ELF-1 (cell line): ENCODE measurements at regions not wholly inside any gene's neighbourhood (a gene's known extent, or its start where the extent isn't known, plus 50 kb on each side); places are given as distances from the start of the nearest gene placed in this dataset.
"Not testable (repeated sequence)": the region's sequence is repeated elsewhere in the genome, so short reads cannot be mapped to it uniquely, and the experiment has no call there.

Source experiments
- DNase-seq: peaks from one replicate; pipeline ENCODE4 v3.0.0-alpha.2; 2016; ENCODE audit warnings: low read depth, low spot score

DNA sequence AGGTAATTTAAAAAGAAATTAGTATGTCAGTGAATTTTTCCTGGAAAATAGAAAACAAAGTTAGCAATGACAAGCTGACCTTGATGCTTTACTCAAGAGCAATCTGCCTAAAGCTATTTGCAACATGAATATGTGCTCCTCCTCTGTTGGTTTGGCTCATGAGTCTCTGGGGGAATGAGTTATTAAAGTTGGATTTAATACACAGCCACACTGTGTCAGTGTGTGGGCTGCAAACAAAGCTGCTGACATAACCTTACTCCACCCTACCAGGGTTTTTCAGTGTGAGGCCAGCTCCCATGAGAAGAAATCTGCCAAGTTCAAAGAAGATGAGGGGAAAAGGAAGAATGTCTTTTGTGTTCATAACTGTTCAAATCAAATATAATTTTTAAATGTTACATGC is 280.5 kb downstream of the TLL1 start:
- no peak for DNase-seq

DNA sequence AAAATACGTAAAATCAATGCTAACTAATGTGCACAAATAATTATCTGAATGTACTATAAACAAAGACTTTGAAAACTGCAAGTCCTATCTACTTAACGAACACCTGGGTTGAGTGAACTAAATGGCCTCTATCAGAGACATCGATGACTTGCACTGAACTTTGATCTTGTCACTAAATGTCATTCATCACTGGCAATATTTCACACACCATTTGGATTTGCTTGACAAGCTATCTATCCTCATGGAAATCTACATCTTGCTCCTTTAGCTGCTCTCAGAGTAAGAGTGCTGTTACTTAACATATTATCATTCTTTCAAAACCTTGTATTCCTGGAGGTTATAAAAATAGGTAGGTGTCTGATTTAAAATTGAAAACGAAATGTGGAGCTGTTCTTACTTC is 289.3 kb downstream of the TLL1 start:
- no peak for DNase-seq

DNA sequence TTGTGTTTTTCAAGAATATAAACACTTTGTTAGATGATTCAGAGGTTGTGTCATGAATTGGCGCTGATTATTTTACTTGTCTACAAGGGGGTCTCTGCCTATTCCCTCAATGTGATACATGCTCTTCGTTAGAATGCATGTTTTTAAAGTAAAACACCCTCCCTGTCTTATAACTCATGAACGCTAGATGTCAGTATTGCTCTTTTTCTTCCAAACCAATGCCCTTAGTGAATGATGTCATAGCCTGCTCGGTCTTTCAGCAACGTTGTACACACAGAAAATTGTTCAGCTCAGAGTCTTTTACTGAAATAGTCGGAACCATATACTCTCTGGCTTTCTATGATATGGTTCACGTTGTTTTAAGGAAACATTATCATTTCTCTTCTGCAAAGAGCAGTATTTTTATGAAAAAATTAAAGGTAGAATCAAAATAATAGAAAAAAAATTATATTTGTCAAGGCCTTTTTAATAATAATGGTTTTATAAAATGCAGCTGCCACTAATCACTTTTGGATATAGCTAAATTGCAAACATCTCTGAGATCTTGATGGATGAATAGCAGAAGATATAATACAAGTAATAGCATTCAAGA is 292.9 kb downstream of the TLL1 start:
- peak; percentile 25 for DNase-seq

DNA sequence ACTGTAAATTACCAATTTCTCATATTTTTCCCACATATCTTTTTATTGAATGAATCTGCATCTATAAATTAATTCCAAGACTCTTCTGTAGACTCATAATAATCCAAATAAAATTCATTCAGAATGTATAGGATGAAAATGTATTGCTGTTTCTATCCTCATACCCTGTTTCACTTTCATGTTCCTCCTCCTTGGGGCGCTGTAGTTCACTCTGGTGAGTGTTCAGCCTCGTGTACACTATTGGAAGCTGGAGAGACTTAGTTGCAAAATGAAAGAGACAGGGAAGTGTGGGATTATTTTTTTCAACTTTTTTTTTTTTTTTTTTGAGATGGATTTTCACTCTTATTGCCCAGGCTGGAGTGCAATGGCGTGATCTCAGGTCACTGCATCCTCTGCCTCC is 296.1 kb downstream of the TLL1 start:
- peak; percentile 5 for DNase-seq

DNA sequence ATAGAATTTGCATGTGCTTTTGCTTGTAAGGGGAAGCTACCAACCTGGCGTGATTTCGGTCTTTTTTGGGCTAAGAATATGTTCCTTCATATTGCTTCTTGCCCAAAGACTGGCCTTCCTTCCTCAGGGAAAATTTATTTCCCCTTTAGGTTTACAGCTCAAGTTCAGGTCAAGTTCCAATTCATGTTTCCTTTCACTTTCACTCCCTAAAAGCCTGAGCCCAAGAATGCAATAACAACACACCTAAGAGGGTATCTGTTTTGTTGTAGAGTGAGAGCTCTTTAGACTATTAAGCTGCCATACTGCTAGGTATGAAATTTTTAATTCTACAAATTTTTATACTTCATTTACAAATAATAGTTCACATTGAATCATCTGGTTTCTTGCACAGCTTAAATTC is 299.6 kb downstream of the TLL1 start:
- no peak for DNase-seq

DNA sequence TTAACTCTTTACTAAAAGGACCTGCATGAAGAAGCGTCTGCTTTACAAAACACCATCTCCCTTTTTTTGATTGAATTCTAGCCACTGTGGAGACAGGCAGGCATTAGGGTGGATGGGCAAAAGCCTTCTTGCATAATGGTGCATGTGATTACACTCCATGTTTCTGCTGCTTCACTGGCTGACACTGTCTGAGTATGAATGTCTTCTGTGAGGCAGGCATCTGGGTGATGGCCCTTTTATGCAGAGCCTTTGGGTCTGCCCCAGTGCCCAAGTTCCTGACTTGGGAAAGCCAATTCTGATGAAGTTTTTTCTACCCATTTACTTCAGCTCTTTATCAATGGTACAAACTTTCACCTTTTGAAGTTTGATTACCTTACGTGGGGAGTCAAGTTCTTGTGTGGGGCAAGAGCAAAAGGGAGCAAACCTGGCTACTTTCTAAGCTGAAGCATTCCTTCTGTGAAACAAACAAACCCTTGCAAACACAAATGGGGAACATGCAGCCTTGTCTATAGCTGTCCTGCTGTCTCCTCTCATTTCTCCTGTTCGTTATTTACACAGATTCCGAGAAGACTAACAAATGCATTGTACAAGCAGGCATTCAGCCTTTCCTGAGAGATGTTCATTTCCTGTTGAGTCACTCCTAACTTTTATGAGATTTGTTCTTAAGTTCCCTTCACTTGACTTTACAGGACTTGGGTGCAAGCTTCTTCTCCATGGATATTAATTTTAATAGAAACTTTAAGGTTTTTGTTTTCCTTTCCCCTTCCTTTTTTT is 301.9 kb downstream of the TLL1 start:
- no peak for DNase-seq

DNA sequence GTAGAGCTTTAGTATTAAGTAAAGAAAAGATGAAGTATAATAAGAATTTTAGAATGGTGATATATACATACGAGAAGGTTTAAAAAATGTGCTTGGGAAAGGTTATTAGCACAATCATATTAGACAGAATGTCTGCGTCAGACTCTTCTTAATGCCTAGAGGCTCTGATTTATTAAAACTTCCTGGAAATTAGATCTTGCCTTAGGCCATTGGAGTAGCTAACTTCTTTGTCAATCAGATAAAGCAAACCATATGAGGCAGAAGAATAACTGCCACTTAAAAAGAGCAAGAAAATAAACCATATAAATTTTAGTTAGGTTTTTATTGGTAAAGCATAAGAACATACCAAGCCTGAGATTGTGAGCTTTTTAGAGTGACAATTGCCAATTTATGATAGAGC is 309.1 kb downstream of the TLL1 start:
- DNase-seq: no peak

DNA sequence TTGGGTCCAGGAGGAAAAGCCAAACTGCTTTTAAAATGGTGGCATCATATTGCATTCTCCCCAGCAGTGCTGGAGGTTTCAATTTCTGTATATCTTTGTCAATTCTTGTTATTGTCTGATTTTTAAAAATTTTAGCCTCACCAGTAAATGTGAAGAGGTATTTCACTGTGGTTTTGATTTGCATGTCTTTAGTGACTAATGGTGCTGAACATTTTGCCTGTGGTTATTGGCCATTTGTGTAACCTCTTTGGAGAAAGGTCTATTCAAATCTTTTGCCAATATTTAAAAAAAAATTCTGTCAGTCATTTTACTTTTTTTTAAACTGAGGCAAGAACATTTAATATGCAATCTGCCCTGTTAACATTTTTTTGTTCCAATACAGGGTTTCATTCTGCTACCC is 322.1 kb downstream of the TLL1 start:
- no peak for DNase-seq

DNA sequence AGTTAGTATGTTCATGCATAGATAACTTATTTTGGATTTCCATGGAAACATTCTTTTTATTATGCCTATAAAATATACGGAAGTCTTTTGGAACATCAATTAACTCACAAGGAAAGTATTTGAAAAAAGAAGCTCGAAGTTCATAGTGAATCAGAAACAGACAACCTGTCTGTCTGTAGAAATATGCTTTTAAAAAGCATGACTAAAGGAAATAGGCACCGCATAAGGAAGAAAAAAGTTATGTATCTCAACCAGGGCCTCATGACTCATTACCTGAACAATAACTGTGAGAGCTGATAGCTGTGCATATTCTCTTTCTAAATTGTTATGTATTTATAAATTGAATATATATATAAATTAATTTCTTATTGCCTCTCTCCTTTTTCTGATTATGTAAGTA is 324.1 kb downstream of the TLL1 start:
- DNase-seq: no peak

DNA sequence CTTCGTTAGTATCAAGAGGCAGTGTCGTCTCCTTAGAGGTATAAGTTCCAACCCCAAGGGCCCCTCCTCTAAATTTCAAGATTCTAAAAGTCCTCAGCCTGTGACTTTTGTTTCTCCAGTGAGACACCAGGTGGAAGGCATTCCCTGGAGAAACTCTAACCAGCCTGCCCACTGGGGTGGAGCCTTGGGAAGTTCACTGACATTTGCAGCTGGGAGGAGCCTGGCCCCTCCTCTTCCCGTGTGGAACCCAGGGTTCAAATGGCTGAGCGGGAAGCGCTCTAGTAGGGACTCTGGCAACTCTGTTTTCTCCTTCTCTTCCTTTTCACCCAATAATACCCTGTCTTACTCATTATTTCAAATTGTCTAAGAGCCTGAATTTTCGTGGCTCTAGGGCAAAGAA is 325.0 kb downstream of the TLL1 start:
- DNase-seq: peak; percentile 64

DNA sequence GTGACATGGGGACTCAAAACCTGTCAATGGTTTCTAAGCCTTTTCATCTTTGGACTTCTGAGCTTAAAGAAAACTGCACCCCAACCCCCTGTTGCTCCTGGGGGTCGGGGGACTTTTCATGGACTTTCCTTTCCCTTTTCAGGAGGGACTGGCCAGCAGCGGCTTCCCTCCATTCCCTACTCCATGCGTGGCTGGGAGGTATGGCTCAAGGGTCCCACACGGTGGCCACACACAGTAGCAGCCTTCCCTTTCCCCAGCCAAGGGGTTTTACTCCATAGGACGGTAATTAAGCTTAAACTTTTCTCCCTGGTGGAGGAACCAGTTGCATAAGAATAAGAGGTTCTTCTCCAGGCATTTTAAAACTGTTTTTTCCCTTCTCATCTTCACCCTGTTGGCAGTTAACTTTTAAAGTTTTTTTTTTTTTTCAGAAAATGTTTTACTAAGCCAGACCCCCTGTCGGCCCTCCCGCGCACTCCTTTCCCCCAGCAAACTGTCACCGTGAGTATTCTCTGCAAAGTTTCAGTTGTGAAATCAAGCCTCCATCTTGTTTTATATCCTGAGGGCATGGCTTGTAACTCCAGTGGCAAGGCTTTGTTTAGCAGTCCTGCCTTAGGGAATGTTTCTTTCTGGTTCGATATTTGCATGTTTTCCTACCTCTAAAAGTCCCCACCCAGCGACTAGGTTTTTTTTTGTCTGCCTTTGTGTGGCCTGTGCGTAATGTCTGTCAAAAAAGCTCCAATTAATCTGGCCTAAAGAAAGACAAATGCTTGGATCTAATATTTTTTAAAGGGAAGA is 325.7 kb downstream of the TLL1 start:
- DNase-seq: peak; percentile 91

DNA sequence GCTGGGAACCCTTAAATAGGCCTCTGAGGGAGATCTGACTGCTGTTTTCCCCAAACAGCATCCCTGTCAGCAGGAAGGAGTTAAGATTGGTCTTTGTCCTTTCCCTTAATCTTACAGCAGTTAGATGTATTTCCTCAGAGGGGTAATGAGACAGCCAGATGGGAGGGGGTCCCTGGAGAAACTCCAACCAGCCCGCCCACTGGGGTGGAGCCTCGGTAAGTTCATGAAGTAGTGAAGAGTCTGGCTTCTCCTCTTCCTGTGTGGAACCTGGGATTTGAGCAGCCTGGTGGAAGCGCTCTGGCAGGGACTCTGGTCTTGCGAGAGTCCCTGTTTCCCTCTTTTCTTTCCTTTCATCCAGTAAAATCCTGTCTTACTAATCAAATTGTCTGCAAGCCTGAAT is 330.0 kb downstream of the TLL1 start:
- peak; percentile 10 for DNase-seq

DNA sequence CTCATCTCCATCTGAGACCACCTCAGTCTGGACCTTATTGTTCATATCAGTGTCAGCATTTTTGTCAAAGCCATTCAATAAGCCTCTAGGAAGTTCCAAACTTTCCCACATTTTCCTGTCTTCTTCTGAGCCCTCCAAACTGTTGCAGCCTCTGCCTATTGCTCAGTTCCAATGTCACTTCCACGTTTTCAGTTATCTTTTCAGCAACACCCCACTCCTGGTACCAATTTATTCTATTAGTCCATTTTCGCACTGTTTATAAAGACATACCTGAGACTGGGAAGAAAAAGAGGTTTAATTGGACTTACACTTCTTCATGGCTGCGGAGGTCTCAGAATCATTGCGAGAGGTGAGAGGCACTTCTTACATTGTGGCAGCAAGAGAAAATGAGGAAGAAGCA is 339.3 kb downstream of the TLL1 start:
- DNase-seq: not testable (repeated sequence)

DNA sequence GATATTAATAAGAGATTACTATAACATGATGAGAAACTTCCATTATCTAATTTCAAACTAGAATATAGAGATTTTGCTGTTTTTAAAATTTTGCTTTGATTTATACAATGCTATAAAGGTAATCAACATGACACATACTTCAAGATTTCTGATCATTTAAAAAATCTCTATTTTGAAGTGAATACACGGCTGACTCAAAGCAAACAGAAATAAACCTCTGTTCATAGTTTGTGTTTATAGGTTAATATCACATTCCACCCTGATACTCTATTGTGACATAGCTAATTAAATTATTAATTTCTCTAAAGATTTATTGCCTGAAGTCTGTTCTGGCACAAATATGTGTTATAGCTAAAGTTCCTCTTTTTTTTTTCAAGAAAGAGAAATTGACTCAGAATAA is 349.2 kb downstream of the TLL1 start:
- DNase-seq: no peak

DNA sequence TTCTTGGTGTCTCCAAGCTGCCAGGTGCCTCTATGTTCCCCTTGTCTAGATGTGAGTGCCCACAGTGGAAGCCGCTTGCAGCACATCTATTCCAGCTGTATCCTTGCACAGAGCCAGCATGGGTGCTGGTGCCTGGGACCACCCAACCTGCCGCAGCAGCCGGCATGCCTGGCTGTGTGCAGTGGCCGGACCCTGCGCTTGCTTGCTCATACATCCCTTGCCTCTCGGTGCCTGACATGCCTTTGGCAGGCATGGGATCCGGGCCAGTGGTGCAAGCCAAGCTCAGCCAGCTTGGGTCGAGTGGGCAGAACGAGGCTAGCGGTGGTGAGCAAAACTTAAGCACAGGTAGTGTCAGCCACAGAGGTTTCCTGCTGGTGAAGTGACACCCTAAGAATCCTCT is 355.1 kb downstream of the TLL1 start:
- no peak for DNase-seq

DNA sequence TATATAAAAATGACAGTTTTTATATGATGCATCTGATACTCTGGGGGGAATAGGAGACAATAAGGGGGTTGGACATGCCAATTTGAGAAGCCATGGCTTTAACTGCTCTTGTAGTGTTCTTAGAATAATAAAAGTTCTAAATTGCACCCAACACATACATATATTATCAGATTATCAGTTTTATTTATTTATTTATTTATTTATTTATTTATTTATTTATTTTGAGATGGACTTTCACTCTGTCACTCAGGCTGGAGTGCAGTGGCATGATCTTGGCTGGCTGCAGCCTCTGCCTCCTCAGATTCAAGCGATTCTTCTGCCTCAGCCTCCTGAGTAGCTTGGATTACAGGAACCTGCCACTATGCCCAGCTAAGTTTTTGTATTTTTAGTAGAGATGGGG is 356.8 kb downstream of the TLL1 start:
- DNase-seq: no peak

DNA sequence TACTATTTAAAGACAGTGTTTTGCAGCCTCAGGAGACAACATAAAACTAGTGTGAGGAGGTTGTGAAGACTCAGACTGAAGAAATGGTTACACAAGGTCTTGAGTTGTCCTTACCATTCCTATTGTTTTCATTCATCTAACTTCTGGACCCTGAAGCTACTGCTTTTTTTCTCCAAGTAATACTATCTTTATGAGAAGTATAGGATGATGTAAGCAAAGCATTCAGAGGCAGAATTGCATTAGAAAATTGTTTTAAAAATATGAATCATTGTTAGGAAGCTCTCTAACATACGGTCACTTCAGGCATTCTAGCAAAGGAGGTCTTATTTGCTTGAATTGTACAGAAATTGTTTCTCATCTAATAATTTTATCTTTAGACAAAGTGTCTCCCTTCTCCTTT is 357.8 kb downstream of the TLL1 start:
- DNase-seq: no peak

DNA sequence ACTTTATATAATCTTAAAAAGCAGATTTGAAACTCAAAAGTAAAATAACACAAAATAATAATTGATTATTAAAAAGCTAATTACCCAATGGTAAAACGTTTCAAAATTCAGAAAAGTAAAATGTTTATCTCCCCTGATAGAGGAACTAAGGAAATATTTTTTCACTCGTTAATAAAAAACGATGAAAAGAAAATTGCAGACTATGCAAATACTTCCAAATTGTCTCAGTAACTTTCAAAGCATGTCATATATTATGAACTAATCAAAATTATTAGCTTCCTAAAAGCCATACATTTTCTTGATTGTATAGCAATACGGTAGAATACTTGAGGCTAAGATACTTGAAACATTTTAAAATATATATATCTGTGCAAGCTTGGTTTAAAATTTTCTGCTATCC is 366.3 kb downstream of the TLL1 start:
- DNase-seq: no peak

DNA sequence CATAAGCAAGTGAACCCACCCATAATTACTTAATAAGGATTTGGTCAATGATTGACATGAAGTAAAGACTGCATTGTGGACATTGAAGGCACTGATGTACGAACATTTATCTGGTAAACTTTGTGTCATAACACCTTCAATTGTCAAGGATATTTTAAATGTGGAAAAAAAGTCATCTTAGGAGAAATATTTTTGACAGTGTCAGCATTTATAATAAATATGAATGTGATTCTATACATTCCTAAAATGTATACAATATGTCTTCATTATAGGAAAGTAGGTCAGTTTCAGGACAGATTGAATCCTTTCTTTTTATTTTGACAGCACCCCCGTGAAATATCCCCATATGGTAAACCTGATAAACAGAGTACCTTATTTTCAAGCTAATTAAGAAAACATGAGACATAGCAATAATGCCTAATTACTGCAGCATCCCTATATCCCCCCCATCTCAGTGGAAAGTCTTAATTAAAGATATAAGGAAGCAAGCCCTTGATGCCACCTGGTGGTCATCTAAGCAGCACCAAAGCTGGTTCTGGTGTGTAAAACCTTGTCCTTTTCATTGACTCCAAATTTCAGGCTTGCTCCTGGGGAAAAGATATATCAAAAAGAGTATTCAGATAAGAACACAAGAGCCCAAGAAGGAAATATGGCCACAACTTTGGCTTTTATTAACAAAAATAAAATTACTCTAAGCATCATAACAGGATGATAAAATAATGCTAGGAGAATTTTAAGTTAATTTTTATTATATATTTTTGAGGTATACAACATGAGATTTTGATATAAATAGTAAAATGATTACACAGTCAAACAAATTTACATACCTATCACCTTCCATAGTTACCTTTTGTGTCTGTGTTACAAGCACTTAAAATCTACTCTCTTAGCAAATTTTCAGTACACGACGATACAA is 379.7 kb downstream of the TLL1 start:
- DNase-seq: peak; percentile 34

DNA sequence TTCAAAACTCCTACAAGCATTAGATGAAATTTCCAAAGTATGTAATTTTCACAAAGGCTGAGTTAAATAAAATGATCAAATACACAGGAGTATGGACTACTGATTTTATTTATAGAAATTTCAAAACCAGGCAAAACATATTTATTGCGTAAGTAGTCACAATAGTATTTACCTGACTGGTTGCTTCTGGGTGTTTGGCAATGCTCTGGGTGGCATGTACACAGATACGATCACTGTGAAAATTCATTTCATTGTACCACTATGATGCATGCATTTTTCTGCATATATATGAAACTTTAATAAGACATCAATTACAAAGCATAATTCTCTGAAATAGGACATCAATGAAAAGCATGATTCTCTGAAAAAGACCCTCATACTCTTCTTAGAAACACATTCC is 384.2 kb downstream of the TLL1 start:
- no peak for DNase-seq

DNA sequence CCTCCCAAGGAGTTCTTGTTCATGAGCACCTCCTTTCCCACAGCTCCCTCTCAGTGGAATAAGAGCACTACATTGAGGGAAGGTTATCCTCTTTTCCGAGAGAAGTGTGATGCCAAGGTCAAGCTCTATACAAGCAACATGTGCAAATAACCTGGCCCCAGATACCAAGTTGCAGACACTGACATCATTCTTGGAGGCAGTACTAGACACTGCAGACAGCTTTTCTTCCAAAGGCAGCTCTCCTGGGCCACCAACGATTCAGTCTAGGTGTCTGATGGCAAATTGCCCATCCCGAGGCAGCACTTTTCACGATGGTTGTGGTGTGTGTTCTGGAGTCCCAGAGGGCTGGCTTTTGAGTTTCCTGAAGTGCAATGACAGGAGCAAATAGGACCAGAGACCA is 384.9 kb downstream of the TLL1 start:
- DNase-seq: no peak

DNA sequence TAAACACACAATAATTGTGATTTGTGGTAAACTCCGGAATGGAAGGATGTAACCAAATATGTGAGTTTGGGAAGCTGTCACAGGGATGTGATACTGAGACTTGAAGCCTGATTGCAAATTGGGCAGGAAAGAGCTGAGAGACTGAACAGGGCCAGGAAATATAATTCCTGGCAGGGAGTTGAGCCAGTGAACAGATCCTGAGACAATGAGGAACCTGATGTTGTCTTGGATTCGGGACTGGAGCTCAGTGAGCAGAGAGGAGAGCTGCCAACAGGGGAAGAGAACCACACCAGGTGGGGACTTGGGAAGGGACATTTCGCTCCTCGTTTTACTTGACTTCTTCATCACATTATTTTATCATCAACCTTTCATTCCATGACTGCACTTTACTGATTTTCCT is 386.0 kb downstream of the TLL1 start:
- no peak for DNase-seq
